Spleen (tissue), 11 donors: ENCODE measurements at regions not wholly inside any gene's neighbourhood (a gene's known extent, or its start where the extent isn't known, plus 50 kb on each side); places are given as distances from the start of the nearest gene placed in this dataset.

Experiments
- DNase-seq: peaks from one replicate; pipeline ENCODE4 v3.0.0-alpha.2; 2020
- H3K27ac ChIP-seq, 8 donors: fragments of 200-600 bp; sonication (generic) in 7 of 8; 1 replicate in 4 of 8; 2 replicates in 4 of 8; pipeline versions ENCODE4 v1.5.0 to v1.8.0; 2016 to 2021; ENCODE audit warnings: inconsistent platforms in 4 of 8, mild to moderate bottlenecking in 4 of 8, moderate library complexity in 1 of 8
- H3K27me3 ChIP-seq, 7 donors: fragments of 200-600 bp; sonication (generic) in 6 of 7; replicated peaks in 1 of 7; 1 replicate in 4 of 7; 2 replicates in 3 of 7; pipeline versions ENCODE4 v1.5.0 to v1.8.0; 2016 to 2021; ENCODE audit warnings: inconsistent platforms in 3 of 7, mild to moderate bottlenecking in 1 of 7
- H3K36me3 ChIP-seq, 6 donors: fragments of 200-600 bp; sonication (generic) in 5 of 6; 1 replicate in 4 of 6; 2 replicates in 2 of 6; pipeline versions ENCODE4 v1.5.0 to v1.8.0; 2016 to 2021; ENCODE audit warnings: inconsistent platforms in 2 of 6
- H3K4me1 ChIP-seq, 6 donors: fragments of 200-600 bp; sonication (generic) in 5 of 6; 1 replicate in 3 of 6; 2 replicates in 3 of 6; pipeline versions ENCODE4 v1.5.0 to v1.8.0; 2016 to 2021; ENCODE audit warnings: inconsistent platforms in 3 of 6
- H3K4me3 ChIP-seq, 8 donors: fragments of 200-600 bp; sonication (generic) in 7 of 8; 1 replicate in 4 of 8; 2 replicates in 4 of 8; pipeline versions ENCODE4 v1.5.0 to v1.8.0; 2016 to 2021; ENCODE audit warnings: inconsistent platforms in 4 of 8, mild to moderate bottlenecking in 4 of 8, moderate library complexity in 2 of 8
- H3K9me3 ChIP-seq, 8 donors: fragments of 200-600 bp; sonication (generic) in 7 of 8; 1 replicate in 4 of 8; 2 replicates in 4 of 8; pipeline versions ENCODE4 v1.5.0 to v1.8.0; 2016 to 2021; ENCODE audit warnings: inconsistent platforms in 4 of 8
- POLR2A ChIP-seq, 3 donors: fragments of 450-650 bp; IDR thresholded peaks; one replicate each; pipeline ENCODE4 v1.5.1; 2017; ENCODE audit warnings: antibody characterized with exemption in 3 of 3, mild to moderate bottlenecking in 1 of 3
- POLR2AphosphoS5 ChIP-seq, 3 donors: sonication (generic); formaldehyde crosslinking; IDR thresholded peaks; one replicate each; pipeline ENCODE4 v1.5.1; 2017; ENCODE audit warnings: antibody characterized with exemption in 3 of 3
- WGBS, 5 donors: extraction: QIAGEN DNeasy Blood & Tissue Kit in 3 of 5; methylation state at CpG; one replicate each; pipeline versions ENCODE4 v1.1.5 to v1.1.7; 2013 to 2018; 5-methylcytosine and 5-hydroxymethylcytosine counted together
- intact Hi-C: fragments of 100-400 bp; cut with DNase I; formaldehyde crosslinking; loops from one replicate; pipeline ENCODE4 v1.15.0; 2023; ENCODE audit warnings: low total_unique reads
- TF ChIP-seq, protein P1 (sequence below), 11 experiments: fragments of 200-600 bp in 7 of 11; fragments of 450-650 bp in 4 of 11; sonication (generic) in 4 of 11; IDR thresholded peaks in 8 of 11; conservative IDR thresholded peaks in 3 of 11; 1 replicate in 7 of 11; 2 replicates in 4 of 11; pipeline versions ENCODE4 v1.4.0 to v1.8.0; 2016 to 2021; ENCODE audit warnings: antibody characterized with exemption in 11 of 11, inconsistent platforms in 4 of 11, mild to moderate bottlenecking in 1 of 11
- donor health status: healthy with polysubstance abuse.
- donor health status: DM: no; HTN: no; CAD: no; lungs with moderate emphysema.
- donor health status: DM: no; HTN: no; CAD: no.
- donor health status: Bipolar disorder and iron deficiency.
- donor health status: healthy.
- donor health status: DM: no; HTN: no; CAD: no.
- donor health status: DM: yes; HTN: yes; CAD: no.

DNA sequence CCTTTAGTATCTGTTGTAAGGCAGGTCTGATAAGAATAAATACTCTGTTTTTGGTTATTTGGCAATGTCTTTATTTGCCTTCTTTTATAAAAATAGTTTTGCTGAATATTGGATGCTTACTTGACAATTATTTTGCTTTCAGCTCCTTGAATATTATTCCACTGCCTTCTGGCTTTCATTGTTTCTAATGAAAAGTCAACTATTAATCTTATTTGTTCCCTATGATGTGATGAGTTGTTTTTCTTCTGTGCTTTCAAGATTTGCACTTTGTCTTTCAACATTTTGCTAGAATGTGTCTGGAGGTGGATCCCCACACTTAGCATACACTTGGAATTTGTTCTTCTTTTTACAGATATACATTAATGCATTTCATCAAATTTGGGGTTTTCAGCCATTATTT lies 203.8 kb upstream of the PTPRZ1 start:
- H3K4me1 ChIP-seq = no peaks in the 10 kb centered on the region
- H3K4me3 ChIP-seq = no peak overlapping the region
- intact Hi-C loops = no loop called here
- no peak for DNase-seq
- TF ChIP-seq POLR2AphosphoS5 (IDR thresholded peaks at IDR 0.05) (no peak), POLR2A (IDR thresholded peaks at IDR 0.05) (no peak)
- TF ChIP-seq, protein P1, sequence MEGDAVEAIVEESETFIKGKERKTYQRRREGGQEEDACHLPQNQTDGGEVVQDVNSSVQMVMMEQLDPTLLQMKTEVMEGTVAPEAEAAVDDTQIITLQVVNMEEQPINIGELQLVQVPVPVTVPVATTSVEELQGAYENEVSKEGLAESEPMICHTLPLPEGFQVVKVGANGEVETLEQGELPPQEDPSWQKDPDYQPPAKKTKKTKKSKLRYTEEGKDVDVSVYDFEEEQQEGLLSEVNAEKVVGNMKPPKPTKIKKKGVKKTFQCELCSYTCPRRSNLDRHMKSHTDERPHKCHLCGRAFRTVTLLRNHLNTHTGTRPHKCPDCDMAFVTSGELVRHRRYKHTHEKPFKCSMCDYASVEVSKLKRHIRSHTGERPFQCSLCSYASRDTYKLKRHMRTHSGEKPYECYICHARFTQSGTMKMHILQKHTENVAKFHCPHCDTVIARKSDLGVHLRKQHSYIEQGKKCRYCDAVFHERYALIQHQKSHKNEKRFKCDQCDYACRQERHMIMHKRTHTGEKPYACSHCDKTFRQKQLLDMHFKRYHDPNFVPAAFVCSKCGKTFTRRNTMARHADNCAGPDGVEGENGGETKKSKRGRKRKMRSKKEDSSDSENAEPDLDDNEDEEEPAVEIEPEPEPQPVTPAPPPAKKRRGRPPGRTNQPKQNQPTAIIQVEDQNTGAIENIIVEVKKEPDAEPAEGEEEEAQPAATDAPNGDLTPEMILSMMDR (IDR thresholded peaks at IDR 0.05 in 8 of 11, conservative IDR thresholded peaks at IDR 0.05 in 3 of 11) = no peak
- no peaks in the 10 kb centered on the region for H3K27me3 ChIP-seq
- no peak overlapping the region for H3K27ac ChIP-seq
- no peaks in the 10 kb centered on the region for H3K36me3 ChIP-seq
- peaks cover 0 to 17% (median 6%) of the 10 kb centered on the region in 8 donors for H3K9me3 ChIP-seq

DNA sequence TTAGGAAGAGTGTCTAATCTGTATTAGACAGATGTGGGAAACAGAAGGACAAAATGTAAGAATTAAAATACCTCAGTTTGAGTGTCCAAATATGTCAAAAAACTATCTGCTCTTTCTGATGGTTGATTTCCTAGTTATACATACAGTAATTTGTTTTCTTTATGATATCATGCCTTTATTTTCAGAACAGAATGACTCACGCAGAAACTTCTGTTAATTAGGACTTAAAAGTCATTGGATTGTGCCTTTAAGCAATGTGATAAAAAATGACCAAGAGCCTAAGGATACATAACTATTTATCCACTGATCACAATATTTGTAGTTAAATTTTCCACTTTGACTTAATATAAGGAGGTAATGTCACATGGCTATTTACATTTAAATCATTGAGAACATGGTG lies 206.7 kb upstream of the PTPRZ1 start:
- no peaks in the 10 kb centered on the region for H3K4me1 ChIP-seq
- H3K27me3 ChIP-seq = no peaks in the 10 kb centered on the region
- TF ChIP-seq POLR2AphosphoS5 (IDR thresholded peaks at IDR 0.05) (no peak), POLR2A (IDR thresholded peaks at IDR 0.05) (no peak)
- TF ChIP-seq, protein P1 (IDR thresholded peaks at IDR 0.05 in 8 of 11, conservative IDR thresholded peaks at IDR 0.05 in 3 of 11) = no peak
- DNase-seq = no peak
- H3K4me3 ChIP-seq = no peak overlapping the region
- WGBS, 5 donors = 91 to 98% (median 93%) methylated on average over 1 of the region's 1 CpG
- H3K9me3 ChIP-seq = peaks cover 0 to 17% (median 6%) of the 10 kb centered on the region in 8 donors
- intact Hi-C loops = no loop called here
- no peaks in the 10 kb centered on the region for H3K36me3 ChIP-seq
- H3K27ac ChIP-seq = no peak overlapping the region

DNA sequence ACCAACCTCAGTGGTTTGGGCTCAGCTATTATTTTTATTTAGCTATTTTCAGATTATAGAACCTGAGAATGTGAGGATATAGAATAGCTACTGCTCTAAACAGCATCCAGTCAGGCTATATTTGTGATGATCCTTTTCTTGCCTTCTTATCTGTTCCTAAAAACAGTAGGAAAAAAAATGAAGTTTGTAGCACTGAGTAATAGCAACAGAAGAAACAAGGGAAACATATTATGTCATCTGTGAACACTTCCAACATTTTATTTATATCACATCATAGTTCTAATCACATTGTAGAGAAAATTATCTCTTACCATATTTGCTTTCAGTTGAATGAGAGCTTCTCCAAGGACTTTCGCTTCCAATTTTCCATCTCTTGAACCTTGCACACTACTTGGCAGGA lies 229.6 kb upstream of the PTPRZ1 start:
- TF ChIP-seq, protein P1 (IDR thresholded peaks at IDR 0.05 in 8 of 11, conservative IDR thresholded peaks at IDR 0.05 in 3 of 11) = no peak
- TF ChIP-seq POLR2A (IDR thresholded peaks at IDR 0.05) (no peak), POLR2AphosphoS5 (IDR thresholded peaks at IDR 0.05) (no peak)
- Histone ChIP-seq H3K27me3 (no peaks in the 10 kb centered on the region), H3K27ac (no peak overlapping the region), H3K4me3 (no peak overlapping the region), H3K36me3 (no peaks in the 10 kb centered on the region), H3K4me1 (no peaks in the 10 kb centered on the region), H3K9me3 (no peaks in the 10 kb centered on the region)
- 75 to 97% (median 79%) methylated on average over 1 of the region's 1 CpG for WGBS, 5 donors
- intact Hi-C loops = no loop called here
- no peak for DNase-seq

DNA sequence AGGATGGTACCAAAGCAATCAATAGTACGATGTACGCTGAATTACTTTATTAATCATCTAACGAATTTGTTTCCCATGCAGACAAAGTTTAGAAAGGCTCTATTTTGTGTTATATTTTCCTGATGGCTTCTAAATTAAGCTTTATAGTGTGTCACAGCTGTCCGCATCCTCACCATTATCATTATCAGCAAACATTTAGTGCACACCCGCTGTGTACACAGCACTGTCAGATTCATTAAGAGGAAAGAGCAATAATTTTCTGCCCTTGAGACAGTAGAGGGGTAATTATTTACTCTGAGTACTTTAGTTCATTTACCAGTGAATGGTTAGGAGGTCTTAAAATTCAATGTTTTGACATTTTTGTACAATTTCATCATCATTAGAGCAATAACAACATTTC lies 233.3 kb upstream of the PTPRZ1 start:
- Histone ChIP-seq H3K27ac (no peak overlapping the region), H3K27me3 (no peaks in the 10 kb centered on the region), H3K9me3 (no peaks in the 10 kb centered on the region), H3K36me3 (no peaks in the 10 kb centered on the region), H3K4me1 (no peaks in the 10 kb centered on the region), H3K4me3 (no peak overlapping the region)
- no peak for DNase-seq
- TF ChIP-seq POLR2A (IDR thresholded peaks at IDR 0.05) (no peak), POLR2AphosphoS5 (IDR thresholded peaks at IDR 0.05) (no peak)
- TF ChIP-seq, protein P1 (IDR thresholded peaks at IDR 0.05 in 8 of 11, conservative IDR thresholded peaks at IDR 0.05 in 3 of 11) = no peak
- WGBS, 5 donors = 90 to 99% (median 94%) methylated on average over 5 of the region's 5 CpGs
- intact Hi-C loops = no loop called here
